Epithelial cell of proximal tubule (primary cell): ENCODE measurements at regions not wholly inside any gene's neighbourhood (a gene's known extent, or its start where the extent isn't known, plus 50 kb on each side); places are given as distances from the start of the nearest gene placed in this dataset.
A peak's percentile ranks its signal among the peaks of the same experiment; 100 is the strongest.

Experiments
- DNase-seq: peaks from one replicate; pipeline ENCODE4 v3.0.0-alpha.2; 2011; ENCODE audit warnings: low read depth
- H3K4me3 ChIP-seq: 2 replicates; pipeline ENCODE4 v1.5.1; 2011; ENCODE audit warnings: low read depth, mild to moderate bottlenecking, low read length
- TF ChIP-seq, protein P1 (sequence below): conservative IDR thresholded peaks from 2 replicates; pipeline ENCODE4 v1.5.1; 2012; ENCODE audit warnings: low read depth, mild to moderate bottlenecking, low read length

DNA sequence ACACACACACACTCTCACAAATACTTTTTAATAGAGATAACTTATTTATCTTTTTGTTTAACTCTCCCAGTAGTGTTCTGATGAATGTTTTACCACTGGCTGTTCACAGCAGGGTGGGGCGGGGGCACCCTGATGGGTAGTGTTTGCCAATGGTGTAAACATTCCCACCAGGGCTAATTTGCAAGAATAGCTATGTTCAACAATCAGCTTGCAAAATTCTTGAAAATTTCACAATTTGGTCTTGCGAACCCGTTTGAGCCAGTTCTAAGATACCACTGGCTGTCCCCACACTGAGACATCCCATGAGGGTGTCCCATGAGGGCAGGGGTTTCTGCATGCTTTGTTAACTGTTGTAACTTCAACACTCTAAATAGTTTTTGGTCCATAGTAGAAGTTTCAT, 348.5 kb downstream of the CXCL12 start:
- H3K4me3 ChIP-seq, result no peak overlapping the region
- TF ChIP-seq, protein P1, sequence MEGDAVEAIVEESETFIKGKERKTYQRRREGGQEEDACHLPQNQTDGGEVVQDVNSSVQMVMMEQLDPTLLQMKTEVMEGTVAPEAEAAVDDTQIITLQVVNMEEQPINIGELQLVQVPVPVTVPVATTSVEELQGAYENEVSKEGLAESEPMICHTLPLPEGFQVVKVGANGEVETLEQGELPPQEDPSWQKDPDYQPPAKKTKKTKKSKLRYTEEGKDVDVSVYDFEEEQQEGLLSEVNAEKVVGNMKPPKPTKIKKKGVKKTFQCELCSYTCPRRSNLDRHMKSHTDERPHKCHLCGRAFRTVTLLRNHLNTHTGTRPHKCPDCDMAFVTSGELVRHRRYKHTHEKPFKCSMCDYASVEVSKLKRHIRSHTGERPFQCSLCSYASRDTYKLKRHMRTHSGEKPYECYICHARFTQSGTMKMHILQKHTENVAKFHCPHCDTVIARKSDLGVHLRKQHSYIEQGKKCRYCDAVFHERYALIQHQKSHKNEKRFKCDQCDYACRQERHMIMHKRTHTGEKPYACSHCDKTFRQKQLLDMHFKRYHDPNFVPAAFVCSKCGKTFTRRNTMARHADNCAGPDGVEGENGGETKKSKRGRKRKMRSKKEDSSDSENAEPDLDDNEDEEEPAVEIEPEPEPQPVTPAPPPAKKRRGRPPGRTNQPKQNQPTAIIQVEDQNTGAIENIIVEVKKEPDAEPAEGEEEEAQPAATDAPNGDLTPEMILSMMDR, result no peak
- DNase-seq, result no peak

DNA sequence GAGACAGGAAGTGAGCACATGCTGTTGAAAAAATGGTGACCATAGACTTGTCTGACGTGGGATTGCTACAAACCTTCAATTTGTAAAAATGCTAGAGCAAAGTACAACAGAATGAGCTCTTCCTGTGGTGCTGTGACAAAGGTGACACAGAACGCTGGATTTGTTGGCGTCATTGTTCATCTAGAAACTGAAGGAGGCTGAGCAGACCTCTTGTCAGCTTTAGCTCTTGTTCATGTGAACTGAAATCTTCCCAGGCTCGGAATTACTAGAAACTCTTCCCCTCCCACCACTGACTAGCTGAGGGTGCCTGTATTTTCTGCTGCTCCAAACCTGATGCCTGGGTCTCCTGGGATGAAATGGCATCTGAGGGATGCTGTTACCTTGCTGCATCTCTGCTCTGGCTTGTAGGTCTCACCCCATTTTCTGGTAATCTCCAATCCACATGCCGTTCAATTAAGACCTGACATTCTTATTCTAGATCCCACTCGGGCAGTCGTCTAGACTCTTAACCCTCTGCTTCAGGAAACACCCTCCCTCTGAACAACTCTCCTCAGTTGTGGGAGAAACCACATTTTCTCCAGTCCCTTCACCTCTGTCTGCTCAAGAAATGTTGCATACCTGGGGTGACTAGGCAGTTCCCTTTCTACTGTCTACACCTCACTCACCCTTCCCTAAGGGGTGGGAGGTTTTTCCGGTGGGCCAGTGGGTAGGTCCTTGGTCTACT, 349.3 kb downstream of the CXCL12 start:
- H3K4me3 ChIP-seq, result no peak overlapping the region
- no peak for DNase-seq
- TF ChIP-seq, protein P1, result no peak

DNA sequence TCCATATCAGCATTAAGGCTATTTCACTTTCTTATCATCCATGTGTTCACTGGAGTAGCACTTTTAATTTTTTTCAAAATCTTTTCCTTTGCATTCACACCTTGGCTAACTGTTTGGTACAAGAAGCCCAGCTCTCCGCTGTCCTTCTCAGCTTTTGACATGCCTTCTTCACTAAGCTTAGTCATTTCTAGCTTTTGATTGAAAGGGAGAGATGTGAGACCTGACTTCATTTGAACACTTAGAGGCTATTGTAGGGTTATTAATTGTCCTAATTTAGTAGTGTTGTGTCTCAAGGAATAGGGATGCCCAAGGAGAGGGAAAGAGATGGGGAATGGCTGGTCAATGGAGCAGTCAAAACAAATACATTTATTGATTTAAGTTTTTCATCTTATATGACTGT, 350.0 kb downstream of the CXCL12 start:
- no peak for DNase-seq
- TF ChIP-seq, protein P1, result no peak
- H3K4me3 ChIP-seq, result no peak overlapping the region

DNA sequence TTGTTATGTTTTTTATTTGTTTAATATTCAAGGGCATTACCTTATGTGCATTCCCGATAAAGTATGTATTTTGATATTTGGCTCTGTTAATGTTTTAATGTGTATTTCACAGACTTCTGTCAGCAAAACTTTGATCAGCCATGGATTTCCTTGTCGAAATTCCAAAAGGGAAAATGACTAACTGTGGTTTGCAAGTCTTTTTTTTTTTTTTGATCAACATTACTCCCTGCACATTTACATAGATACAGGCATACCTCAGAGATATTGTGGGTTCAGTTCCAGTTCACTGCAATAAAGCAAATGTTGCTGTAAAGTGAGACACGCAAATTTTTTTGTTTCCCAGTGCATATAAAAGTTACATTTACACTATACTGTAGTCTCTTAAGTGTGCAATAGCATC, 351.9 kb downstream of the CXCL12 start:
- TF ChIP-seq, protein P1, result no peak
- H3K4me3 ChIP-seq, result no peak overlapping the region
- no peak for DNase-seq

DNA sequence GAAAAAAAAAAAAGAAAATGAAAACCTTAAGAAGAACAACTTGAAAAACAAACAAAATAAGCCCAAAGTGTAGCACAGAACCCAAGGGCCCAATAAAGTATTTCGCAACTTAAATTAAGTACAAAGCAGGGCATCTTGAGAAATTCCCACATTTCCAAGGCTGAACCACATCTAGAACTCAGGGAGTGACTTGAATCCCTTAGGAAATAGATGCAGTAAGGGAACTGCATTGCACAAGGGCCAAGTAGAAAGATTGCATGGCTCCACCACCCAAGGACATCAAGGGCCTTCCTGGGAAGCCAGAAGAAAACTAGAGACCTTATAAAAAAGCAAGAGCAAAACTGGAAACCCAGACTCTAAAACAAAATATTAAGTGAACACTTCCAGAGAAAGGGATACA, 352.7 kb downstream of the CXCL12 start:
- no peak for DNase-seq
- TF ChIP-seq, protein P1, result no peak
- H3K4me3 ChIP-seq, result no peak overlapping the region

DNA sequence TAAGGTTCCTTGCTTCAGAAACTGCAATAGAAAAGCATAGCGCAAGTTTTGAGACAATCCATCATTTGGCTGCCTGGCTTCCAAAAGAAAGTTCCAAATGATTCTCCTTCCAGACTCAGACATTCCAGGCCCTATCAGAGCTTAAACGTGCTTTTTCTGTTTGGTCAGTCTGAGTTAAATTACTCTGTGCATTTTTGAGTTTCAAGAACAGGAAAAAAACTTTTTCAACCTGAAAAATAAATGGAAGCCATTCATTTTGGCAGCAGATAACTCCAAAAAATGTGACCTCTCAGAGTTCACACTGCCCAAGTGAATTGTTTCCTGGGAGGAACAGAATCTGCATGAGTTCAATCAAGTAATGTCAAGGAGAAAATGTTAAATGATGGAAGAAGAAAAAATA, 354.2 kb downstream of the CXCL12 start:
- TF ChIP-seq, protein P1, result no peak
- DNase-seq, result no peak
- H3K4me3 ChIP-seq, result no peak overlapping the region

DNA sequence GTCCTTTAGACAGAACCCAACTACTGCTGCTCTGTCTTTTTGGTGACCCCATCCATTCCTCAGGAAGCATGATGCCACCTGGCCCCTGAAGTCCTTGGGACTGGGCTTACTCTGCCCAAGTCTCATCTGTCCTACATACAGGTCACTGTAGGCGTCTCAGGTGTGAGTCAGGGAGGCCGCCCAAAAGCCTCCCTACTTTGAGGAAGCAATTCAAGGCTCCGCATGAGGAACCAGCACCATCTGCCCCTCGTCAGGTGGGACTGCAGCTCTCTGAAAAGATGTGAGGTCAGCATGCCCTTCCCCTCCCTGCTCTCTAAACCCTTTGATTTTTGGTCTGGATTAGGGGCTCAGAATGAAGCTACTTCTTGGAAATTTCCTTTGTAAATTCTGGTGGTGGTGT, 354.8 kb downstream of the CXCL12 start:
- TF ChIP-seq, protein P1, result peak; percentile 8
- DNase-seq, result no peak
- H3K4me3 ChIP-seq, result no peak overlapping the region
